OCI-LY3 (cell line): ENCODE measurements at regions not wholly inside any gene's neighbourhood (a gene's known extent, or its start where the extent isn't known, plus 50 kb on each side); places are given as distances from the start of the nearest gene placed in this dataset.

Experiments
- H2AFZ ChIP-seq: fragments of 200-600, 300-600 bp; shearing (Covaris generic); 2 replicates; pipeline ENCODE4 v1.6.0; 2014; ENCODE audit warnings: antibody characterized with exemption, low read depth, low read length
- H3K27ac ChIP-seq: fragments of 200-600, 300-600 bp; sonication (generic); 2 replicates; pipeline ENCODE4 v1.5.1; 2014; ENCODE audit warnings: mild to moderate bottlenecking, low read length, moderate library complexity, mixed read lengths
- H3K27me3 ChIP-seq: fragments of 200-600, 300-600 bp; sonication (generic); 2 replicates; pipeline ENCODE4 v1.6.1; 2014; ENCODE audit warnings: low read depth, low read length, mixed read lengths
- H3K36me3 ChIP-seq: fragments of 200-600, 300-600 bp; sonication (generic); replicated peaks from 2 replicates; pipeline ENCODE3; 2014; ENCODE audit warnings: low read depth, low read length, mixed read lengths
- H3K4me1 ChIP-seq: fragments of 300-600, 200-600 bp; sonication (generic); 2 replicates; pipeline ENCODE4 v1.6.1; 2014; ENCODE audit warnings: low read length, mixed read lengths
- H3K4me2 ChIP-seq: fragments of 200-600, 300-600 bp; sonication (generic); 2 replicates; pipeline ENCODE4 v1.6.1; 2014; ENCODE audit warnings: low read length, mixed read lengths
- H3K4me3 ChIP-seq: fragments of 300-600, 200-600 bp; sonication (generic); 2 replicates; pipeline ENCODE4 v1.5.1; 2014; ENCODE audit warnings: antibody characterized with exemption, mild to moderate bottlenecking, low read length, moderate library complexity
- H3K79me2 ChIP-seq: fragments of 300-600, 200-600 bp; shearing (Covaris generic); 2 replicates; pipeline ENCODE4 v1.6.1; 2014; ENCODE audit warnings: mild to moderate bottlenecking, low read length, mixed read lengths
- H3K9ac ChIP-seq: fragments of 300-600, 200-600 bp; shearing (Covaris generic); 2 replicates; pipeline ENCODE4 v1.6.0; 2014; ENCODE audit warnings: mild to moderate bottlenecking, low read length, moderate library complexity
- H3K9me3 ChIP-seq: fragments of 200-600, 300-600 bp; shearing (Covaris generic); 2 replicates; pipeline ENCODE4 v1.6.1; 2014; ENCODE audit warnings: low read length, mixed read lengths; ENCODE audit not compliant: insufficient read depth
- H4K20me1 ChIP-seq: fragments of 200-600, 300-600 bp; sonication (generic); 2 replicates; pipeline ENCODE4 v1.6.1; 2016; ENCODE audit warnings: low read length, mixed read lengths; ENCODE audit not compliant: insufficient read depth
- CTCF ChIP-seq: fragments of 200-600, 300-600 bp; sonication (generic); IDR thresholded peaks from 2 replicates; pipeline ENCODE4 v1.5.1; 2014; ENCODE audit warnings: antibody characterized with exemption, low read length, low read depth
- EZH2phosphoT487 ChIP-seq: fragments of 200-600 bp; shearing (Covaris generic); IDR thresholded peaks from 2 replicates; pipeline ENCODE4 v1.6.1; 2018; ENCODE audit warnings: antibody characterized with exemption, mixed run types, low read depth

- TF ChIP-seq EZH2phosphoT487 (no peak), CTCF (no peak)
- Histone ChIP-seq H3K4me3 (no peak overlapping the region), H3K36me3 (no peaks in the 10 kb centered on the region), H3K27me3 (peaks cover 44% of the 10 kb centered on the region), H3K4me2 (no peak overlapping the region), H3K27ac (no peak overlapping the region), H3K9me3 (no peaks in the 10 kb centered on the region), H3K79me2 (no peaks in the 10 kb centered on the region), H2AFZ (no peak overlapping the region), H4K20me1 (no peaks in the 10 kb centered on the region), H3K9ac (no peak overlapping the region), H3K4me1 (no peaks in the 10 kb centered on the region)
Observed at GRCh38 chr1:204813522-204813921, 57.1 kb upstream of the NFASC start.

- TF ChIP-seq EZH2phosphoT487, result 0 out of 2 replicates have a peak, but pooled peaks have one; percentile 48
- no peak for TF ChIP-seq CTCF
Observed at GRCh38 chr1:204814166-204814884, 56.3 kb upstream of the NFASC start.

DNA sequence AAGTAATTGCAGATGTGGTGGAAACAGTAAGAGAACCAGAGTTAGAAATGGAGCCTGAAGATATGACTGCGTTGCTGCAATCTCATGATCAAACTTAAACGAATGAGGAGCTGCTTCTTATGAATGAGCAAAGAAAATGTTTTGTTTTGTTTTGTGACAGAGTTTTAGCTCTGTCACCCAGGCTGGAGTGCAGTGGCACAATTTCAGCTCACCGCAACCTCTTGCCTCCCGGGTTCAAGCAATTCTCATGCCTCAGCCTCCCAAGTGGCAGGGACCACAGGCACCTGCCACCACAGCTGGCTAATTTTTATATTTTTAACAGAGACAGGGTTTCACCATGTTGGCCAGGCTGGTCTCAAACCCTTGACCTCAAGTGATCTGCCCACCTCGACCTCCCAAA is 53.3 kb upstream of the NFASC start:
- H3K79me2 ChIP-seq, result no peaks in the 10 kb centered on the region

More at GRCh38 chr1:204814166-204814884, 56.3 kb upstream of the NFASC start:
- Histone ChIP-seq H3K4me2 (no peak overlapping the region), H3K4me3 (no peak overlapping the region), H3K9ac (no peak overlapping the region), H3K4me1 (no peaks in the 10 kb centered on the region), H3K27me3 (peaks cover 52% of the 10 kb centered on the region), H3K9me3 (no peaks in the 10 kb centered on the region), H3K36me3 (no peaks in the 10 kb centered on the region), H4K20me1 (no peaks in the 10 kb centered on the region), H3K27ac (no peak overlapping the region), H2AFZ (no peak overlapping the region), H3K79me2 (no peaks in the 10 kb centered on the region)

DNA sequence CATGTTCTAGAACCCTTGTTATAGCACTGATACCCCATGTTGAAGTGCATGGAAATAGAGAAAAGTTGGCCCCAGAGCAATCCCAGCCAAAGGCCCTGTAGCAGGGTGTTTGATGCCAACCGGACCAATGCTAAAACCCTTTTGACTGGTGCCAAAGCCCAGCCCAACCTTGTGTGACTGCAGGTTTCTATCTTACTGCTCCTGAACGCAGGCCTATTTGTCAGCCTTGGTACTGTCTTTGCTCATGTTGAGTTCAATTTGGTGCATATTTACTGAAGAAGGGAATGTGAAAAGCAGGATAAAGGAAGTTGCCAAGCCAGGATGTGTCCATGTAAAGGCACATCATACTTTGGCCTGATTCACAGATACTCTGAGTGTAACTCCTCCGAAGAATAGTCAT is 51.7 kb upstream of the NFASC start:
- Histone ChIP-seq H3K27me3 (peaks cover 60% of the 10 kb centered on the region), H3K4me3 (no peak overlapping the region), H3K79me2 (no peaks in the 10 kb centered on the region), H3K4me2 (no peak overlapping the region), H3K36me3 (no peaks in the 10 kb centered on the region), H3K9ac (no peak overlapping the region), H2AFZ (no peak overlapping the region), H3K27ac (no peak overlapping the region), H3K9me3 (no peaks in the 10 kb centered on the region), H3K4me1 (no peaks in the 10 kb centered on the region), H4K20me1 (no peaks in the 10 kb centered on the region)
- TF ChIP-seq CTCF (no peak), EZH2phosphoT487 (no peak)

More for the DNA sequence above, 53.3 kb upstream of the NFASC start:
- Histone ChIP-seq H3K36me3 (no peaks in the 10 kb centered on the region), H3K4me1 (no peaks in the 10 kb centered on the region), H2AFZ (no peak overlapping the region), H4K20me1 (no peaks in the 10 kb centered on the region), H3K9ac (no peak overlapping the region), H3K27ac (no peak overlapping the region), H3K4me2 (no peak overlapping the region), H3K4me3 (no peak overlapping the region), H3K27me3 (peaks cover 68% of the 10 kb centered on the region), H3K9me3 (no peaks in the 10 kb centered on the region)
- no peak for TF ChIP-seq EZH2phosphoT487
- no peak for TF ChIP-seq CTCF
